HG03045 (cell line): ENCODE measurements at regions not wholly inside any gene's neighbourhood (a gene's known extent, or its start where the extent isn't known, plus 50 kb on each side); places are given as distances from the start of the nearest gene placed in this dataset.
"Not testable (repeated sequence)": the region's sequence is repeated elsewhere in the genome, so short reads cannot be mapped to it uniquely, and the experiment has no call there.

Experiments
- ATAC-seq: cut with Tn5 transposase; IDR thresholded peaks from one replicate; pipeline ENCODE4 v1.9.1; 2021; ENCODE audit warnings: mild to moderate bottlenecking, moderate library complexity; ENCODE audit not compliant: unreplicated experiment

DNA sequence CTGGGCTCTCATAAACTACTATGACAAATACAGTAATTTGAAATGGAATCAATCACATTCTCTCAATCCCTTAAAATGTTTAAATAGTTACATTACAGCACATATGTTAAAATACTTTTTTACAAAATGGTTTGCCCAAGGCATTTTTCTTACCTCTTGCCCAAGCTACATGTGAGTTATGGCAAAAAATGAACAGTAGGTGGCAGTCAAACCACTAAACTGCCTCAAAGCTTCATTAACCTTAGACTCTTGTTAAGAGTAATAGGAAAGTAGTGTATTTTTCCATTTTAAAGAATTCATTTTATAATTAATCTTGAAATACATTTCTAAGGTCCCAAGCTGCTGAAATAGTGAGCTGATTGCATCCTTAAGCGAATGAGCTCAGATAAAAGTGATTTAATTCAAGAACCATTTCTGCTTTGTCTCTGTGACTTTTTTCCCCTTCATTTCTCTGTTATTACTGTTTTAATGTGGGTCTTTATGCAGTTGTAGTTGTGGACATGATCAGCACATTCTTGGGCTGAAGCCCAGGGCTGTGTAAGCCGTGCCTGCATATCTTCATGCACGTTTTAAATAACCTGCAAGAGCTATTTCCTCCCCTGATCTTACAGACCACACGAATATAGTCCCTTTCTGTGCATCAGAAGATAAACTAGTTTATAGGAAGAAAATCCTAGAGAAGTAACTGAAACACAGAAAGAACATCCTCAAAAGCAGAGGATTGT is 311.8 kb downstream of the LNPK start:
- no peak for ATAC-seq

DNA sequence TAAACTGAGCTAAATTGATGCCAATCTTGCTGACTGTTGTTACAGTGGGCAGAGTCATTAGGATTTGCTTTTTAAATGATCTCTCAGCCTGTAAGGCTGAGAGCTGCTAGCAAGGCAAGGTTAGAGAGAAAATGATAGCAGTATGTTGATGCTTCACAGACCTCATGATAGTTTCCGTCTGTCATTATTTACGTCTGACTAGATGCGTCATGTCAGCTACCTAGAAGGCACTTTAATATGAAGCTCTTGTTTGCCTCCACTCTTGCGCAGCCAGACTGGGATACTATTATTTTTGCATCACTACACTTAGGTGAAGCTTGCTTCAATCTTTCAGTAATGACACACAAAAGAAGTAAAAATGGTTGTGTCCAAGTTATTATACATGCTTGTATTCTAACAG is 313.8 kb downstream of the LNPK start:
- no peak for ATAC-seq

DNA sequence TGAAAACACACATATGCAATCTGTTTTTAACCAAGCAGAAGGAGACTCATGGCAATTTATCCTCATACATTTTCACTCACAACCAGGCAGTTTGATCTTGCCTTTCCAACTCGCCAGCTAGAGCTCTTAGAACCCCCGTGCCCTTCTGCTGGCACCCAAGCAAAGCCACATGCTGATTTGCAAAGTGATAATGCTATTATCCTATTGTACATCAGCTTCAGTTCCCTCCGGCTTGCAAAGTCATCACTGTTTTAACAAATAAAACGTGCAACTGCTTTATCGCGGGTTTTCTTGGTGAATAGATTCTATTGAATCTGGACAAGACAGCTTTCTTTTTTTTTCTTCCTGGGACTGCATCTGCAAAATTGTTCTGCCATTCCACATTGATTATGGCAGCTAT is 314.6 kb downstream of the LNPK start:
- ATAC-seq = no peak

DNA sequence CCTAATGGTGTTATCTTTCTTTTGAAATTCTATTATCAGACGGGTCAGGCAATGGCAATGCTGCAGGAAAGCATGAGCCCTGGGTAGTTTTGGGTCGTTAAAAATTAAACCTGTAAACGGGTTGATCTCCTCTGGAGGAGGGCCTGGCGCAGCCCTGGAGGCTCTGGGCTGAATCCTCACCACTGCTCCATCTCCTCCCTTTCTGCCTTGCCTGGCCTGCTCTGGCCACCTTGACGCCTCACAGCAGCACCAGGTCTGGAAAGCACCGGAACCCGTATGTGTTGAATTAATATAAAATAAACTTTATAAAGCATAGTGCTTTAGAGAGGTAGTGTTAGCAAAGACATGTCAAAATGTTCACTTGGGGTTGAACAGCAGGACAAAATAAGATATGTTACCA is 316.1 kb downstream of the LNPK start:
- no peak for ATAC-seq

DNA sequence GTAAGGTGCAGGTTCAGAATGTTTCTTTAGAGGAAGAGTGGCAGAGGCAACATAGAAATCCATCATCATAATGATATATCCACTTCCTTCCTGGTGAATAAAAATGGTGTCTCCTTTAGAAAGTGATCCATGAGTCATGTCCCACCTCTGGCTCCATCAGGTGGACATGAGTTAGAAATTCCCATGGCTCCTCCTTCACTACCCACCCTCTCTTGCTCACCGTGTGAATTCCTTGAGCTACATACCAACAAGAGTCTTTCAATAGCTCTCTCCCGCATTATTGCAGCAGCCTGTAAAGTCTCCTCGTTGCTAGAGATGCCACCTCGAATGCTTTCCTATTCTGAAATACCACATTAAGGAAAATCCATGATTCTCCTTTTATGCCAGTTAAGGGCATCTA is 317.6 kb downstream of the LNPK start:
- ATAC-seq = no peak

DNA sequence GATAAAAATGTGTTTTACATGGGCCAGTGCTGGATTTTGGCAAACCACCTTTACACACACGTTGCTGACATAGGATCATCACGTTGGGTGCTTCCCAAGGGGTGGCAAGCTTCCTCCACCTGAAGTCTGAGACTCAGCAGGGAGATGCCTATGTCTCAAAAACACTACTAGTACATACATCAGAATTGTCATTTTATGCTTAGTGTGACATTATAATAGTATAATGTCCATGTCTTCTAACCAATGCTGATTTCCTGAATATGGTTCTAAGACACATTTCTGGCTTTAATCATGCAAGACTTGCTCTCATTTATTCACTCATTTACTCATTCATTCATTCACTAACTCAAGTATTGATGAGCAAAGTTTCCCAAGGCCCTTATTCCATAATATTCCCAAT is 322.3 kb downstream of the LNPK start:
- ATAC-seq = no peak

DNA sequence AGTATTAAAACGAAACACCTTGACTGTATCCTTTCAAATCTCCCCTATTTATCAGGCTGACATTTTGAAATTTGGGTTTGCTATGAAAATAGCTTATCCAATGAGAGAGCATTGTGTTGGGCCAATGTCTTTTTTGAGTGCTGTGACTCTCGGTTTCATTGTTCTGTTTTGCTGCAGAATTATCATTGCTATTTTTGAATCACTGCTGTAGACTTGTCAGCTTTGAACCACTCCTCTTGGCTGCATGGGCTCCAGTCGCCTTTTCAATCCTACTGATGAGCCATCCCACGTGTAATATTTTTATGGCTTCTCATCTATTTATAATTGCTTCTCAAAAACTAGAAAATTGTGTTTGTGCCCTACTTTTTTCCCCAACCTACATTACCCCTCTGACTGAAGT is 322.8 kb downstream of the LNPK start:
- no peak for ATAC-seq

DNA sequence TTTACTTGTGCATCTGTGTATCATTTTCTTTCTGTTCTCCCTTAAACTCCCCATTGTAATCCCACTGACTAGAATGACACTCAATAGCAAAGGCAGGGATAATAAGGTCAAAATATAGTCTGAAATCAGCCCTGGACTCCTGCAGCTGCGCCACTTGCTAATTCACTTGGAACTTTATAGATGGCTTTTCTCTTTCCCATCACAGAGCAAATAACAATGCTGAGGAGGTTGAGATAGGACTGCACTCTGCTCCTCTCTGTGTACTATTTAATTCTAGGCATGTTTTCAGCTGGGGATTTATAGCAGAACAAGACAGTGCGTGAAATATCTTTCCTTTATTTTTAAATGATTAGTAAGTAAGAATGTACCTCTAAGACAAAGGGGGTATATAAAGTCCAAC is 324.2 kb downstream of the LNPK start:
- no peak for ATAC-seq

DNA sequence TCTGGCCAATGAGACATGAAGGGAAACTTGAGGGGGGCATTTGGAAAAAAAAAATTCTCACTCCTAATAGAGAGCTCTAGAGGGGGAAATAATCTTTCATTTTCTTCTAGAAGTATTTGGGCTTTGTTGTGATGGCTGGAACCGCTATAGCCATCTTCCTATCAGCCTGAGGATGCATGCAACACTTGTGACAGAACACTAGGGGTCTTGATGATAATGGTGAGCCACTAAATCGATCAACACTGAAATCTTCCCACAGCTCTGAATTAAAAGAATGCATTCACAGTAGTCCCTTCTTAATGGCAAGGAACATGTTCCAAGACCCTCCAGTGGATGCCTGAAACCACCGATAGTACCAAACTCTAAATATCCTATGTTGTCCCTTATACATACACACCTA is 325.3 kb downstream of the LNPK start:
- ATAC-seq = no peak

DNA sequence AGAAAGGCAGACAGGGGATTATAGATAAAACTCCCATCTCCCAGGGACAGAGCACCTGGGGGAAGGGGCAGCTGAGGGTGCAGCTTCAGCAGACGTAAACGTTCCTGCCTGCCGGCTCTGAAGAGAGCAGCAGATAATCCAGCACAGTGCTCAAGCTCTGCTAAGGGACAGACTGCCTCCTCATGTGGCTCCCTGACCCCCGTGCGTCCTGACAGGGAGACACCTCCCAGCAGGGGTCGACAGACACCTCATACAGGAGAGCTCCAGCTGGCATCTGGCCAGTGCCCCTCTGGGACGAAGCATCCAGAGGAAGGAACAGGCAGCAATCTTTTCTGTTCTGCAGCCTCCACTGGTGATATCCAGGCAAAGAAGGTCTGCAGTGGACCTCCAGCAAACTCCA is 333.3 kb downstream of the LNPK start:
- ATAC-seq = not testable (repeated sequence)

DNA sequence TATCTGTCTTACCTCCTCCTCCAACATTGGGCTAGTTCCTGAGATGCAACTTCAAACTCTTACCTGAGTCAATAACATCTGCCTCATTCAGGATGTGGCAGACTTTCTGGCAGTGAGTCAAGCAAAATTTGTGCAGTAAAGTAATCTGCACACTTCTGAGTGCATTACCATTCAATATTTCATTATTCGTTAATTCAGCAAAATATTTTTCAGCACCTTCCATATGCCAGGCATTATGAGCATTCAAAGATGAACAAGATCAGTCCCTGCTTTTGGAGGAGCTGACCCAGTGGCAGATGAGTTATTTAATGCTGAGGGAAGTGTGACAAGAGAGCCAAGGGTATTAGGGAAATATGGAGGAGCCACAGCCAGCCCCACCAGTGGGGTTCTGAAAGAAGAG is 339.7 kb downstream of the LNPK start:
- no peak for ATAC-seq

DNA sequence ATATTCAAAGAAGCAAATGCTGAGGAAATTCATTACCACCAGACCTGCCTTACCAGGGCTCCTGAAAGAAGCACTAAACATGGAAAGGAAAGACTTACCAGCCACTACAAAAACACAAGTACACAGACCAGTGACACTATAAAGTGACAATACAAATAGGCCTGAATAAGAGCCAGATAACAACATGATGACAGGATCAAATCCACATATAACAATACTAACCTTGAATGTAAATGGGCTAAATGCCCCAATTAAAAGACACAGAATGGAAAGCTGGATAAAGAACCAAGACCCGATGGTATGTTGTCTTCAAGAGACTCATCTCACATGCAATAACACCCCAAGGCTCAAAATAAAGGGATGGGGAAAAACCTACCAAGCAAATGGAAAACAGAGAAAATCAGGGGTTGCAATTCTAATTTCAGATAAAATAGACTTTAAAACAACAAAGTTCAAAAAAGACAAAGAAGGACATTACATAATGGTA is 353.4 kb downstream of the LNPK start:
- ATAC-seq = no peak

DNA sequence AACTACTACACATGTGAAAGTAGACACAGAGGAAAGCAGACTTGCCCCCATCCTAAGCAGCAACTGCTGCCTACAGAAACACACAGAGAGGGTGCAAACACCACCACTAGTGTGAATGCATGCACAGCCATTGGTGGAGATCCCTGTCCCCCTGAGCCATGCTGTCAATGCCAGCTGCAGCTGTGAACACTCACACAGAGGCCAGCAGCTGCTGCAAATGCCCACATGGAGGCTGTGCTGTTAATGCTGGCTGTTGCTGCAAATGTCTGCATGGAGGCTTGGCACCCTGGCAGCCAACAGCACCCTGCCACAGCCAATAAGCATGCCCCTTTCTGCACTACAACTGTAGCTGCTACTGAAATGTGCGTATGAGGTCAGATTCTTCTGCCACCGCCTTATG is 355.0 kb downstream of the LNPK start:
- no peak for ATAC-seq

DNA sequence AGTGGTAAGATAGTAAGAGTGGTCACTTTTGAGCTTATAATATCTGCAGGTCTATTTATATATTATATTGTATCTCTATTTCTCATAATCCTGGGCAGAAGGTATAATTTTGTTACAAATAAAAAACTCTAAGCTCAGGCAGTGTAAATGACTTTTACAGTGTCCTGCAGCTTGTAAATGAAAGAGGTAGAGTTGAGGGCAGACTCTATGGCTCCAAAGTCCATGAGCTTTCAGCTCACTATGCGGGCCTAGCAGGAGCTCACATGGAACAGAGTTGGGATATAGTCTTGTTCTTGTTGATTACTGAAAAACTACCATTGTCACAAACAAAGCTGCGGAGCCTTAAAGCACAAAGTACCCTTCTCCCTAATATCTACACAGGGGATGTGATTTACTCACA is 361.4 kb downstream of the LNPK start:
- ATAC-seq = no peak

DNA sequence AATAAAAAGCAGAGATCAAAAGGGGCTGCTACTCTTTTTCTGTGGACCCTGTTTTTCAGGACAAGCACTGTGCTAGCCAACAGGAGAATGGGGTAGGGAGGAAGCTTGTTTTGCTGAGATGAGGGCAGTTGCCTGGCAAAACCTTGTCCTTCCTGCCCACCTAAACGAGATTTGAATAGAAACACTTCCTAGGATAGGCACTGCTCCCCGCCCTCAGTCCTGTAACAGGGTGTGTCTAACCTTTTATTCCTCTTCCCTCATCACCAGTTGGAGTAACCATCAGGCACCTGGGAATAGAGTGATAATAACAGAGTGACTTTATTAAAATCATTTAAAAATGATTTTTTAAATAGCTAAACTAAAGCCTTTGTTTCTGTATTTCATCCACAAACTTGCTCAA is 368.8 kb downstream of the LNPK start:
- no peak for ATAC-seq

DNA sequence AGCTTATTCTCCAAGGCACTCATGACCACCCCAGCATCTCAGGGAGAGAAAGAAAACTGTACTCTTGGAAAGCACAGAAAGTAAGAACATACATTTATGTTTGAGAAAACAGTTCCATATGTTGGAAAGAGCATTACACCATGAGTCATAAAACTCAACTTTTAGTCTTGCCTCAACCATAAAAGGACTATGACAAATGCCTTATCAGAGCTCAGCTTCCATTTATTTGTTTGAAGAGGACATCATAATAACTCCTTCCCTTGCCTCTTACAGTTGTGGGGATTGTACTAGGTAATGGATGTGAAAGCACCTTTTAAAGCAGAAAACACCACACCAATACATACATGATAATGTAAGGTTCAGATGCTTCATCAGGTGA is 370.8 kb downstream of the LNPK start:
- ATAC-seq = no peak

DNA sequence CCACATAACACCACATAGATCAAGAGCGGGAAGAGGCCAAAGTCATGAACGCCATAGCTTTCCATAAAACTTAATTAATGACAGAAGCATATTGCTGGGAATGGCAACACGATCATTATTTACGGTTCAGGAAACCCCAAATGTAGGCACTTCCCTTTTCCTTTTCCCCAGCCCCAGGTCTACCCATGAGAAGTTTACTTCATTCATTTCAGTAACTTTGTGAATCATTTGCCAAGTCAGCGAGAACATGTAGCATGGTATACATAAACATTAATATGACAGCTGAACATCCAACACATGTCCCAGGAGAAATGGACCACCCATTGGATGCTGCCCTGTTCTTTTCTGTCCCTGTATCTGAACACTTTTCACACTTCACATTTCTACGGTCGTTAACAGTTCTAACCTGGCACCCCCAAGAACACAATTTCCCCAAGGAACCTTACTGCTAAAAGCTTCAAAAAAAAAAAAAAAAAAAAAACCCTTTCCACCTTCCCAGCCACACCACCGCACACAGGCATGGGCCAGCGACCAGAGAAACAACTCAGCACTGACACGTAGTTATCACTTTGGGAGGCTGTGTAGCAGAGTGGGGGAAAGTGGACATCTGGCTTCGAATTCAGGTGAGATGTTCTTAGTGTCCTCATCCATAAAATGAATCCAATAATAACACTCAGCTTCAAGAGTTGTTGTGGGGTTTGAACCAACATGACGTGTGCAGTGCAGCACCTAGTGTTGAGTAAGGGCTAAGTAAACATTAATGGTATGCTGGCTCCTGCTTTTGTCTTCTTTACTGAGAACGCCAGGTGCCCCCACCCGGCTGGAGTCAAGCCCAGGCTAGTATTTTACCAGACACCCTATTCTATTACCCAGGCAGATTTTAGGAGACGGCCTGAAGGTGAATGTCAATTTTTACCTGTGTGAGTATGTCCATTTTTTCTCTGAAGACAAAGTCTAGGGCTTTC is 371.5 kb downstream of the LNPK start:
- no peak for ATAC-seq

DNA sequence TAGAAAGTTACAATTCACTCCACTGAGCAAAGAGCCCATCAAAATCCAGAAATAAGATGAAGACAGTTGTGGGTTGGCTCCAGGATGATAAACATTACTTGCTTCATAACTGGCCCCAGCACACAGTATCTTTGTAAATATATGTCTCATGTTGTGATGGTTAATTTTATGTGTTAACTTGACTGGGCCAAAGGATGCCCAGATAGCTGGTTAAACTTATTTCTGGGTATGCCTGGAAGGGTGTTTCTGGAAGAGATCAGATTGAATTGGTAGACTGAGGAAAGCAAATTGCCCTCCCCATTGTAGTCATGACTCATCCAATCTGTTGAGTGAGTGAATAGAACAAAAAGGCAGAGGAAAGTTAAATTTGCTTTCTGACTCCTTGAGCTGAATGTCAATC is 373.8 kb downstream of the LNPK start:
- ATAC-seq = no peak

DNA sequence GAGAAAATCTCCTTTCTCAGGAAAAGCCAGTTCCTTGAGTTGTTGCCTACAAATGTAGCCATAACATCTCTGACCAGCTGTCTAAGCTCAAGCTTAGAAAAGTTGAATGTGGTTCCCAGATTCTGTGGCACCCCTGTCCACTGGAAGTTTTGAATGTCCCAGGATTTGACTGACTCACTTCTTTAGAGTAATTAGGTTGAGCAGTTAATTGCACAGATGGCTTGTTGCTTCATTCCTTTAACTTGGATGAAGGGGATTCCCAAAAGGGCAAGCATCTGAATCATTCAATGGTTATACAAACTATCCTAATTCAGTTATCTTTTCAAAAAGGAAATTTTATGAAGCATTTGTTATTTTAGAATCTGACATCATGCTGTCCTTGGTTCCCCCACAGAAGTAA is 374.7 kb downstream of the LNPK start:
- no peak for ATAC-seq

DNA sequence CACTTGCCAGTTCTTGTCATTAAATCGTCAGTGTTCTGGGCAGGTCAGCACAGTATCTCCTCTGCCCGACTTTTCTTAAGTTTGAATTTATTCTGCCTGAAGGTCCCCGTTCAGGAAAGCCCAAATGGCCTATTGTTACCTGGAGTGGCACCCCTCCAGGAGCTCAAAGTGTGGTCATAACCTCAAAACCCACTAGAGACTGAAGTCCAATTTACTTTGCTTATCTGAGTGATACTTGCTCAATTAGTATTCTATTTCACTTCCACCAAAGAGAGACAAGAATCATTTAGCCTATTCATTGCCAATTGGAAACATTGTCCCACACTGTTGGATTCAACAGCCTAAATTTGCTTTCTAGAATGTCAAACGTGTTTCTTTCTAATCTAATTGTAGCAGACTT is 375.3 kb downstream of the LNPK start:
- ATAC-seq = no peak

DNA sequence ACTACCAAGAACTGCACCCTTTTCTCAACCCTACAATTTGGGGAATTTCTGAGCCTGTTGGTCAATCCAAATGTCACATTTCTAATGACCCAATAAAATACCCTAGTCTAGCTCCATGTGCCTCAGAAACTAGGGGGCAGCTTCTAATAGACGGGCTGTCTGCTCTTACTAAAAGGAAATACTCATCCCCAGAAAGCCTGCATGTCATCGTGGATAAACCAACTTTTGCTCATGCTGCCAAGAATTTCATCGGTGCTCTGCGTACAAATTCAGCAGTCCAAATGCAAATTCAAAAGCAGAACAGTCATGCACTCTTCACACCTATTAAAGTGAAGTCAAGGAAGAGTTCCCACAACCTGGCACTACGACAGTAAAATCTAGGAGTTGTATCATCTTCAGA is 377.3 kb downstream of the LNPK start:
- ATAC-seq = no peak

DNA sequence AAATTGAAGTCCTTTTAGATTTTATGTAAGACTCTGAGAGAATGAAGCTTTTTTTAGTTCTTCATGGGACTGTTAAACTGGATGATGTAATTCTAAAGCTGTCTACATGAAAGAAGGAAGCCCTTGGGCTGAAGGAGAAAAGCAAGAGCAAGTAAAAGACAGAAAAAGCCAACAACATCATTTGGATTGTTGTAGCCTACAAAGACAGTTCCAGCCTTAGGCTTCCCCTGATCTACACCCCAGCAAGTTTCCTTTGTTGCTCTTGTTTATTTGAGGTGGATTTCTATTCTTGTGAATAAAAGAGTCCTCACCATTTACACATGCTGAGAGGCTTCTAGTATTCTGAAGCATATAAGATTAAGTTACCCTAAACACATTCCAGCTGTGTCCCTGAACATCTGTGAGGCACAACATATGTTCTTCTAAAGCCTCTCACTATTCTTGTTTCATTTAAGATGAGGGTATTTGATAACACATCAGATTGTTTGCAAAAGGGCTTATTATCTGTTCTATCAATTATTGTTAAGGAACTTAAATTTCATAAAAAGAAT is 377.8 kb downstream of the LNPK start:
- no peak for ATAC-seq
